Mesenchymal stem cell (in vitro differentiated cells and primary cell): ENCODE measurements at regions not wholly inside any gene's neighbourhood (a gene's known extent, or its start where the extent isn't known, plus 50 kb on each side); places are given as distances from the start of the nearest gene placed in this dataset.

Experiments used
- DNase-seq: peaks from one replicate; pipeline ENCODE4 v3.0.0-alpha.2; 2013
- H2AFZ ChIP-seq: one replicate; pipeline ENCODE4 v1.6.1; 2013; ENCODE audit warnings: low read depth, mild to moderate bottlenecking, control low read depth, inconsistent platforms, low read length, moderate library complexity
- H2AK5ac ChIP-seq: 2 replicates; pipeline ENCODE4 v1.6.1; 2013; ENCODE audit warnings: low read length, moderate library complexity, mild to moderate bottlenecking, inconsistent platforms; ENCODE audit not compliant: severe bottlenecking
- H2BK120ac ChIP-seq: one replicate; pipeline ENCODE4 v1.6.1; 2013; ENCODE audit warnings: low read depth, mild to moderate bottlenecking, inconsistent platforms, low read length, moderate library complexity
- H2BK12ac ChIP-seq, 2 experiments: one replicate each; pipeline ENCODE4 v1.6.1; 2013; ENCODE audit warnings: inconsistent platforms in 2 of 2, low read length in 2 of 2, mild to moderate bottlenecking in 2 of 2, moderate library complexity in 2 of 2, control low read depth in 1 of 2
- H2BK15ac ChIP-seq: one replicate; pipeline ENCODE4 v1.6.1; 2013; ENCODE audit warnings: mild to moderate bottlenecking, low read depth, inconsistent platforms; ENCODE audit not compliant: poor library complexity, severe bottlenecking
- H2BK5ac ChIP-seq: 2 replicates; pipeline ENCODE4 v1.6.1; 2013; ENCODE audit warnings: low read depth, mild to moderate bottlenecking, low read length, control low read depth, inconsistent platforms; ENCODE audit not compliant: poor library complexity, severe bottlenecking
- H3K14ac ChIP-seq, 2 experiments: one replicate each; pipeline ENCODE4 v1.6.1; 2013; ENCODE audit warnings: inconsistent platforms in 2 of 2, low read length in 2 of 2, control low read depth in 1 of 2, mild to moderate bottlenecking in 1 of 2, moderate library complexity in 1 of 2
- H3K18ac ChIP-seq, 2 experiments: one replicate each; pipeline ENCODE4 v1.6.1; 2013; ENCODE audit warnings: inconsistent platforms in 2 of 2, low read length in 2 of 2, control low read depth in 1 of 2, low read depth in 1 of 2, mild to moderate bottlenecking in 1 of 2
- H3K23ac ChIP-seq, 2 experiments: one replicate each; pipeline ENCODE4 v1.6.1; 2013; ENCODE audit warnings: inconsistent platforms in 2 of 2, low read length in 2 of 2, mild to moderate bottlenecking in 2 of 2, moderate library complexity in 2 of 2, control low read depth in 1 of 2
- H3K27ac ChIP-seq: 2 replicates; pipeline ENCODE4 v1.5.1; 2013; ENCODE audit warnings: mild to moderate bottlenecking, moderate library complexity, low read length, control low read depth, inconsistent platforms; ENCODE audit not compliant: poor library complexity, severe bottlenecking
- H3K27me3 ChIP-seq, 2 experiments: 2 replicates each; pipeline versions ENCODE4 v1.6.1 to v1.7.0; 2013; ENCODE audit warnings: low read length in 2 of 2, mild to moderate bottlenecking in 2 of 2, moderate library complexity in 2 of 2, control low read depth in 1 of 2, inconsistent platforms in 1 of 2; ENCODE audit not compliant: control insufficient read depth in 1 of 2, insufficient read depth in 1 of 2
- H3K36me3 ChIP-seq, 2 experiments: 2 replicates each; pipeline versions ENCODE4 v1.6.1 to v1.7.0; 2013; ENCODE audit warnings: low read length in 2 of 2, control low read depth in 1 of 2, inconsistent platforms in 1 of 2, low read depth in 1 of 2, mild to moderate bottlenecking in 1 of 2; ENCODE audit not compliant: insufficient read depth in 2 of 2, control insufficient read depth in 1 of 2
- H3K4ac ChIP-seq, 2 experiments: one replicate each; pipeline ENCODE4 v1.6.1; 2013; ENCODE audit warnings: inconsistent platforms in 2 of 2, low read length in 2 of 2, mild to moderate bottlenecking in 2 of 2, moderate library complexity in 2 of 2, control low read depth in 1 of 2, low read depth in 1 of 2
- H3K4me1 ChIP-seq: 2 replicates; pipeline ENCODE4 v1.6.1; 2013; ENCODE audit warnings: low read depth, low read length, control low read depth; ENCODE audit not compliant: control insufficient read depth, insufficient read depth
- H3K4me2 ChIP-seq: 2 replicates; pipeline ENCODE4 v1.6.1; 2013; ENCODE audit warnings: low read length, mild to moderate bottlenecking, inconsistent platforms; ENCODE audit not compliant: poor library complexity, severe bottlenecking
- H3K4me3 ChIP-seq, 2 experiments: 2 replicates each; pipeline versions ENCODE4 v1.5.1 to v1.7.0; 2013; ENCODE audit warnings: low read length in 2 of 2, mild to moderate bottlenecking in 2 of 2, control low read depth in 1 of 2, low read depth in 1 of 2; ENCODE audit not compliant: insufficient read depth in 1 of 2
- H3K79me1 ChIP-seq: replicated peaks from 2 replicates; pipeline ENCODE4 v1.6.1; 2013; ENCODE audit warnings: mild to moderate bottlenecking, control low read depth, low read length, inconsistent platforms; ENCODE audit not compliant: poor library complexity, severe bottlenecking
- H3K9ac ChIP-seq: 2 replicates; pipeline ENCODE4 v1.7.0; 2013; ENCODE audit warnings: mild to moderate bottlenecking, low read length, moderate library complexity
- H3K9me3 ChIP-seq: 2 replicates; pipeline ENCODE4 v1.7.0; 2013; ENCODE audit warnings: mild to moderate bottlenecking, low read length; ENCODE audit not compliant: control insufficient read depth
- H4K8ac ChIP-seq: one replicate; pipeline ENCODE4 v1.6.1; 2013; ENCODE audit warnings: inconsistent platforms, mild to moderate bottlenecking, low read length, moderate library complexity
- H4K91ac ChIP-seq: one replicate; pipeline ENCODE4 v1.6.1; 2013; ENCODE audit warnings: mild to moderate bottlenecking, low read length, inconsistent platforms
- WGBS: methylation state at CpG from one replicate; pipeline ENCODE4 v1.1.7; 2013; ENCODE audit warnings: mixed read lengths; 5-methylcytosine and 5-hydroxymethylcytosine counted together

DNA sequence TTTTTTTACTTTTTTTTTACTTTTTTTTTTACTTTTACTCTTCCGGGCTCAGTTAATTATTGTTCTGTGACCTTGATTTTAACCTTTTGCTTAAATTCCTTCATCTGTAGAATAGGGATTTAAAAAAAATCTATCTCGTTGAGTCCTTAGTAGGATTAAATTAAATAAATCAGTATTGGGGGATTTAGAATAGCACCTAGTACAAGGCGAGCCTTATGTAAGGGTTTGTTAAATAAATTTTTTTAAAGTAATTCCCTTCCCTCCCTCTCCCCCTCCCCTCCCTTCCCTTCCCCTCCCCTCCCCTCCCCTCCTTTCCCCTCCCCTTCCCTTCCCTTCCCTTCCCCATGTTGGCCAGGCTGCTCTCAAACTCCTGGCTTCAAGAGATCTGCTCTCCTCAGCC is 287.2 kb upstream of the KCNH8 start:
- no peak overlapping the region for H3K9ac ChIP-seq
- H3K18ac ChIP-seq = no peak overlapping the region
- H4K91ac ChIP-seq = no peak overlapping the region
- H2BK12ac ChIP-seq = no peak overlapping the region
- H3K4me3 ChIP-seq = no peak overlapping the region
- H2AK5ac ChIP-seq = no peak overlapping the region
- H3K23ac ChIP-seq = no peak overlapping the region
- no peak overlapping the region for H2AFZ ChIP-seq
- no peak overlapping the region for H2BK120ac ChIP-seq
- no peaks in the 10 kb centered on the region for H3K36me3 ChIP-seq
- no peak overlapping the region for H3K4me2 ChIP-seq
- no peaks in the 10 kb centered on the region for H3K9me3 ChIP-seq
- no peaks in the 10 kb centered on the region for H3K79me1 ChIP-seq
- no peak overlapping the region for H3K4ac ChIP-seq
- H3K27ac ChIP-seq = no peak overlapping the region
- no peak overlapping the region for H2BK15ac ChIP-seq
- H4K8ac ChIP-seq = no peak overlapping the region
- WGBS = no CpG with 5 or more reads among the region's 3 CpGs
- no peak overlapping the region for H2BK5ac ChIP-seq
- H3K27me3 ChIP-seq = no peaks in the 10 kb centered on the region
- no peak for DNase-seq
- H3K14ac ChIP-seq = no peak overlapping the region
- H3K4me1 ChIP-seq = no peaks in the 10 kb centered on the region

DNA sequence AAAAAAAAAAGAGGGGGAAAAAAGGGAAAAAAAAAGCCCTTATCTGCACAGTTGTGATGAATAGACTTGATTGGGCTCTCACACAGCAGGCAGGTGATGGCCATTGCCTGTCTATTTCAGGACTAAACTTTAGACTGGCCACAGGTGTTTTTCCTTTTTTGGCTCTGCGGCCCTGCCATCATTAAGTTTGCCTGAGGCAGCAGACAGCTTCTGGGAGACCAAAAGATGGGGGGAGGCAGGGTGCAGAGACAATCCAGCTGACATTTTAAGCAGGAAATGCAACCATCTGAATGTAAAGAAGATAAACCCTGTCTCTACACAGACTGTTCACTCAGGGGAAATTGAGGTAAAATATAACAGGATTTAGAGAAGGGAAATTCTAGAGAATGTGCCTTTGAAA is 295.0 kb upstream of the KCNH8 start:
- Histone ChIP-seq H2BK12ac (no peak overlapping the region), H3K27me3 (no peaks in the 10 kb centered on the region), H3K9ac (no peak overlapping the region), H3K9me3 (no peaks in the 10 kb centered on the region), H2BK120ac (no peak overlapping the region), H2BK5ac (no peak overlapping the region), H4K91ac (no peak overlapping the region), H3K14ac (no peak overlapping the region), H2AK5ac (no peak overlapping the region), H3K4me3 (no peak overlapping the region), H3K4me1 (no peaks in the 10 kb centered on the region), H3K23ac (no peak overlapping the region), H3K4me2 (no peak overlapping the region), H3K18ac (no peak overlapping the region), H2BK15ac (no peak overlapping the region), H3K79me1 (no peaks in the 10 kb centered on the region), H2AFZ (no peak overlapping the region), H4K8ac (no peak overlapping the region), H3K36me3 (no peaks in the 10 kb centered on the region), H3K4ac (no peak overlapping the region), H3K27ac (no peak overlapping the region)
- 83% methylated on average over 1 of the region's 1 CpG for WGBS
- DNase-seq = no peak

DNA sequence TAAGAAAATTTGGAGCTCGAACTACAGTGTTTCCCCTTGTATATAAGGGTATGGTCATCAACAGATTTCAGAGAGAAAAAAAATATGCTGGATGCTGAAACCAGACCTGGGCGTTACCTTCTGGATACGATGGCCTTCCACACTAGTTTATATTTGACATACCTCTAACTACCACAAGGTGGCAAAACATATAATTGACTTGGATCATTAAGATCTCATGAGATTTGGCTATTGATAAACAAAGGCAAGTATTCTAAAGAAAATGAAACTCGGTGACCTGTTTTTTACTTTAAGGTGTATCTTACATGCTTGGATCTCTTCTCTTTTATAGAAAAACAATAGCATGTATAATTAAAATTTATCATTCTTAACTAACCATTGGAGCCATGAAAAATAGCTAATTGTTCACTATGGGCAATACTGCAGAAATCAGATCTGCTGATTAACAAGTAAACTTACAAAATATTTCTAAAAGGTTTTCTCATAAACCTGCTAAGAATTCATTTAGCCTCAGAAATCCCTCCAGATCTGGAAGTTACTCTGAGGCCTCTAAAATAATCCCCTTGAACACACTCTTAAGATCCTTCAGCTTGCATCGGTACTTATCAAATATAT is 300.6 kb upstream of the KCNH8 start:
- Histone ChIP-seq H2AK5ac (no peak overlapping the region), H2BK120ac (no peak overlapping the region), H2AFZ (no peak overlapping the region), H4K91ac (no peak overlapping the region), H3K9ac (no peak overlapping the region), H3K4me1 (no peaks in the 10 kb centered on the region), H2BK5ac (no peak overlapping the region), H3K14ac (no peak overlapping the region), H3K27ac (no peak overlapping the region), H3K18ac (no peak overlapping the region), H3K9me3 (no peaks in the 10 kb centered on the region), H3K4me2 (no peak overlapping the region), H3K4me3 (no peak overlapping the region), H3K27me3 (no peaks in the 10 kb centered on the region), H2BK15ac (no peak overlapping the region), H3K79me1 (no peaks in the 10 kb centered on the region), H2BK12ac (no peak overlapping the region), H3K4ac (no peak overlapping the region), H4K8ac (no peak overlapping the region), H3K36me3 (no peaks in the 10 kb centered on the region), H3K23ac (no peak overlapping the region)
- no peak for DNase-seq
- whole genome bisulfite sequencing = 100% methylated on average over 1 of the region's 5 CpGs

DNA sequence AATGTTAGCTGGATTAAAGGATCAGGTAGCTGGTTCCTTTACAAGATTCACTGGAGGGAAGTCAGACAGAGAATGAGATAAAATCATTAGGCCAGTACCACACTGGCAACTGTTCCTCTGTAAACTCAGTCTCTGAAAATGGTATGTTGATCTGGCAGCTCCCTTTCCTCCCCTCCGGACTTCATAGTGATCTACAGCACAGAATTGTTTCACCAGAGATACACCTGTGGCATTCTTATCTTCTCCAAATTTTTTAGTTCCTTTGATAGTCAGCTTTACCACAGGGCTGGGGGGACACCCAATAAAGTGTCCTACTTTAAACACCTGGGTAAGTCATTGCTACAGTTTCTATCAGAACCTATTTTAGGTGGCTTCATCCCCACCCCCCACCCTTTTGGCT is 304.3 kb upstream of the KCNH8 start:
- no peak overlapping the region for H4K8ac ChIP-seq
- H3K9me3 ChIP-seq = no peaks in the 10 kb centered on the region
- H3K4me3 ChIP-seq = no peak overlapping the region
- H3K14ac ChIP-seq = no peak overlapping the region
- no peak overlapping the region for H3K9ac ChIP-seq
- DNase-seq = no peak
- H2BK15ac ChIP-seq = no peak overlapping the region
- WGBS = 92% methylated on average over 1 of the region's 1 CpG
- H3K23ac ChIP-seq = no peak overlapping the region
- H2AK5ac ChIP-seq = no peak overlapping the region
- no peak overlapping the region for H3K4ac ChIP-seq
- no peak overlapping the region for H3K27ac ChIP-seq
- no peak overlapping the region for H3K18ac ChIP-seq
- H3K36me3 ChIP-seq = no peaks in the 10 kb centered on the region
- H3K4me2 ChIP-seq = no peak overlapping the region
- H3K27me3 ChIP-seq = no peaks in the 10 kb centered on the region
- H2BK12ac ChIP-seq = no peak overlapping the region
- no peak overlapping the region for H2AFZ ChIP-seq
- H3K79me1 ChIP-seq = no peaks in the 10 kb centered on the region
- no peaks in the 10 kb centered on the region for H3K4me1 ChIP-seq
- H2BK120ac ChIP-seq = no peak overlapping the region
- H2BK5ac ChIP-seq = no peak overlapping the region
- no peak overlapping the region for H4K91ac ChIP-seq
